ENCODE measurements at regions not wholly inside any gene's neighbourhood (a gene's known extent, or its start where the extent isn't known, plus 50 kb on each side); places are given as distances from the start of the nearest gene placed in this dataset.

GRCh38 chr12:89238593-89238992 is 113.7 kb downstream of the DUSP6 start:
- no peak for DNase-seq (ENCODE audit: low spot score in 2 of 2)
- intact Hi-C loops (cut with DNase I; ENCODE audit: low total_unique reads) = loop anchor here (10.0 kb wide), 1 partner anchor 466 kb away; the partner anchor contains the start of gene ATP2B1
- no peak overlapping the region for H3K4me3 ChIP-seq (ENCODE audit: low read depth, poor library complexity, severe bottlenecking)
- 55 to 59% methylated on average over 2 of the region's 2 CpGs for WGBS, 2 donors
- TF ChIP-seq CTCF (IDR thresholded peaks at IDR 0.05) (no peak), POLR2A (IDR thresholded peaks at IDR 0.05) (no peak)

GRCh38 chr12:89237763-89238162 is 114.5 kb downstream of the DUSP6 start:
- no peak for TF ChIP-seq POLR2A (IDR thresholded peaks at IDR 0.05)
- no peak for TF ChIP-seq CTCF (IDR thresholded peaks at IDR 0.05)
- WGBS, 2 donors = 73 to 83% methylated on average over 1 of the region's 1 CpG
- H3K4me3 ChIP-seq (ENCODE audit: low read depth, poor library complexity, severe bottlenecking) = no peak overlapping the region
- no peak for DNase-seq (ENCODE audit: low spot score in 2 of 2)
- intact Hi-C loops (cut with DNase I; ENCODE audit: low total_unique reads) = loop anchor here (10.0 kb wide), 1 partner anchor 467 kb away; the partner anchor contains the start of gene ATP2B1

- WGBS, 2 donors = 73 to 76% methylated on average over 3 of the region's 3 CpGs
Measured at GRCh38 chr12:89236748-89237383, 115.4 kb downstream of the DUSP6 start.

GRCh38 chr12:89236237-89236636 is 116.1 kb downstream of the DUSP6 start:
- no peak overlapping the region for H3K4me3 ChIP-seq (ENCODE audit: low read depth, poor library complexity, severe bottlenecking)
- 15 to 23% methylated on average over 1 of the region's 1 CpG for WGBS, 2 donors
- intact Hi-C loops (cut with DNase I; ENCODE audit: low total_unique reads) = loop anchor here (10.0 kb wide), 1 partner anchor 469 kb away; the partner anchor contains the start of gene ATP2B1
- DNase-seq (ENCODE audit: low spot score in 2 of 2) = no peak
- TF ChIP-seq POLR2A (IDR thresholded peaks at IDR 0.05) (no peak), CTCF (IDR thresholded peaks at IDR 0.05) (no peak)

More at GRCh38 chr12:89236748-89237383, 115.4 kb downstream of the DUSP6 start:
- no peak for DNase-seq (ENCODE audit: low spot score in 2 of 2)
- intact Hi-C loops (cut with DNase I; ENCODE audit: low total_unique reads) = loop anchor here (10.0 kb wide), 1 partner anchor 468 kb away; the partner anchor contains the start of gene ATP2B1
- no peak for TF ChIP-seq POLR2A (IDR thresholded peaks at IDR 0.05)
- no peak for TF ChIP-seq CTCF (IDR thresholded peaks at IDR 0.05)
- H3K4me3 ChIP-seq (ENCODE audit: low read depth, poor library complexity, severe bottlenecking) = no peak overlapping the region

GRCh38 chr12:89235189-89235993 is 116.9 kb downstream of the DUSP6 start:
- 52 to 55% methylated on average over 5 of the region's 5 CpGs for whole genome bisulfite sequencing, 2 donors
- no peak for TF ChIP-seq POLR2A (IDR thresholded peaks at IDR 0.05)
- no peak for TF ChIP-seq CTCF (IDR thresholded peaks at IDR 0.05)
- DNase-seq (ENCODE audit: low spot score in 2 of 2) = no peak
- intact Hi-C loops (cut with DNase I; ENCODE audit: low total_unique reads) = loop anchor here (10.0 kb wide), 1 partner anchor 469 kb away; the partner anchor contains the start of gene ATP2B1
- H3K4me3 ChIP-seq (ENCODE audit: low read depth, poor library complexity, severe bottlenecking) = no peak overlapping the region

Data from lower leg skin (tissue), 4 donors.